ENCODE measurements at regions not wholly inside any gene's neighbourhood (a gene's known extent, or its start where the extent isn't known, plus 50 kb on each side); places are given as distances from the start of the nearest gene placed in this dataset.

- ATAC-seq (no peak), DNase-seq (no peak)
- H3K4me1 ChIP-seq (ENCODE audit: low read depth) = no peaks in the 10 kb centered on the region
- no peak overlapping the region for H3K4me3 ChIP-seq
- no peak for TF ChIP-seq CTCF (IDR thresholded peaks at IDR 0.05)
- H3K36me3 ChIP-seq (ENCODE audit: low read depth) = no peaks in the 10 kb centered on the region
- intact Hi-C loops (cut with DNase I, micrococcal nuclease) = no loop called here
- no peaks in the 10 kb centered on the region for H3K9me3 ChIP-seq
Observed at GRCh38 chr2:71790226-71791060, 337.1 kb downstream of the DYSF start.

- no peaks in the 10 kb centered on the region for H3K36me3 ChIP-seq (ENCODE audit: low read depth)
- TF ChIP-seq CTCF (IDR thresholded peaks at IDR 0.05) = no peak
- no peak for ATAC-seq
- no peaks in the 10 kb centered on the region for H3K9me3 ChIP-seq
- H3K4me3 ChIP-seq = no peak overlapping the region
- no peak for DNase-seq
- H3K4me1 ChIP-seq (ENCODE audit: low read depth) = no peaks in the 10 kb centered on the region
- intact Hi-C loops (cut with DNase I, micrococcal nuclease) = no loop called here
Observed at GRCh38 chr2:71789556-71790204, 336.3 kb downstream of the DYSF start.

GRCh38 chr2:71788601-71789240, 335.4 kb downstream of the DYSF start:
- DNase-seq = no peak

GRCh38 chr2:71788186-71788525, 334.8 kb downstream of the DYSF start:
- TF ChIP-seq CTCF (IDR thresholded peaks at IDR 0.05) = no peak
- Histone ChIP-seq H3K9me3 (no peaks in the 10 kb centered on the region), H3K36me3 (ENCODE audit: low read depth) (no peaks in the 10 kb centered on the region), H3K4me3 (no peak overlapping the region), H3K4me1 (ENCODE audit: low read depth) (no peaks in the 10 kb centered on the region)
- no peak for DNase-seq
- intact Hi-C loops (cut with DNase I, micrococcal nuclease) = no loop called here
- no peak for ATAC-seq

More at GRCh38 chr2:71788601-71789240, 335.4 kb downstream of the DYSF start:
- H3K36me3 ChIP-seq (ENCODE audit: low read depth) = no peaks in the 10 kb centered on the region
- ATAC-seq = no peak
- no peak for TF ChIP-seq CTCF (IDR thresholded peaks at IDR 0.05)
- H3K4me1 ChIP-seq (ENCODE audit: low read depth) = no peaks in the 10 kb centered on the region
- no peak overlapping the region for H3K4me3 ChIP-seq
- intact Hi-C loops (cut with DNase I, micrococcal nuclease) = no loop called here
- no peaks in the 10 kb centered on the region for H3K9me3 ChIP-seq

GRCh38 chr2:71787476-71788185, 334.3 kb downstream of the DYSF start:
- no peaks in the 10 kb centered on the region for H3K4me1 ChIP-seq (ENCODE audit: low read depth)
- no peak for TF ChIP-seq CTCF (IDR thresholded peaks at IDR 0.05)
- no peaks in the 10 kb centered on the region for H3K36me3 ChIP-seq (ENCODE audit: low read depth)
- no peaks in the 10 kb centered on the region for H3K9me3 ChIP-seq
- H3K4me3 ChIP-seq = no peak overlapping the region
- intact Hi-C loops (cut with DNase I, micrococcal nuclease) = no loop called here
- ATAC-seq = no peak
- no peak for DNase-seq

Data from mucosa of descending colon (tissue), 3 donors.